ENCODE measurements at regions not wholly inside any gene's neighbourhood (a gene's known extent, or its start where the extent isn't known, plus 50 kb on each side); places are given as distances from the start of the nearest gene placed in this dataset.

- POLR2A ChIA-PET = no interaction called here
- CTCF ChIA-PET = no interaction called here
- TF ChIP-seq ATF1 (CRISPR knock-in tag; IDR thresholded peaks at IDR 0.05) (no peak), OVOL2 (CRISPR knock-in tag; IDR thresholded peaks at IDR 0.05; ENCODE audit: borderline replicate concordance) (no peak), EMX1 (CRISPR knock-in tag; IDR thresholded peaks at IDR 0.05) (no peak), JUN (CRISPR knock-in tag; IDR thresholded peaks at IDR 0.05) (no peak), HMGXB4 (CRISPR knock-in tag; IDR thresholded peaks at IDR 0.05) (no peak), MXD4 (CRISPR knock-in tag; IDR thresholded peaks at IDR 0.05; ENCODE audit: borderline replicate concordance) (no peak), IRF2 (CRISPR knock-in tag; IDR thresholded peaks at IDR 0.05; ENCODE audit: borderline replicate concordance, low read depth) (no peak), JAZF1 (CRISPR knock-in tag; IDR thresholded peaks at IDR 0.05) (no peak), FOXP4 (CRISPR knock-in tag; IDR thresholded peaks at IDR 0.05) (no peak), ZMAT4 (CRISPR knock-in tag; IDR thresholded peaks at IDR 0.05) (no peak)
- Mint-ChIP-seq H3K27ac (no peak overlapping the region), H3K36me3 (no peaks in the 10 kb centered on the region), H3K9me3 (no peaks in the 10 kb centered on the region), H3K4me1 (no peaks in the 10 kb centered on the region), H3K4me3 (no peak overlapping the region), H3K27me3 (ENCODE audit: low read depth) (no peaks in the 10 kb centered on the region)
- DNase-seq (ENCODE audit: low spot score) (no peak), ATAC-seq (no peak)
Observed at GRCh38 chr1:60343736-60344135, 270.2 kb upstream of the C1orf87 start.

GRCh38 chr1:60342569-60342968 is 269.0 kb upstream of the C1orf87 start:
- no peak for TF ChIP-seq JUN (CRISPR knock-in tag; IDR thresholded peaks at IDR 0.05)
- TF ChIP-seq OVOL2 (CRISPR knock-in tag; IDR thresholded peaks at IDR 0.05; ENCODE audit: borderline replicate concordance) = no peak
- no peak for TF ChIP-seq GABPB1 (CRISPR knock-in tag; IDR thresholded peaks at IDR 0.05)
- TF ChIP-seq CDX4 (CRISPR knock-in tag; IDR thresholded peaks at IDR 0.05; ENCODE audit: borderline replicate concordance) = no peak
- no peak for TF ChIP-seq IRF2 (CRISPR knock-in tag; IDR thresholded peaks at IDR 0.05; ENCODE audit: borderline replicate concordance, low read depth)
- TF ChIP-seq PRDM15 (CRISPR knock-in tag; IDR thresholded peaks at IDR 0.05) = no peak
- TF ChIP-seq ETV6 (CRISPR knock-in tag; IDR thresholded peaks at IDR 0.05) = no peak
- no peak for TF ChIP-seq E2F4 (CRISPR knock-in tag; IDR thresholded peaks at IDR 0.05; ENCODE audit: borderline replicate concordance, low read depth)
- no peak for TF ChIP-seq PRRX2 (CRISPR knock-in tag; IDR thresholded peaks at IDR 0.05)
- no peak for TF ChIP-seq CREB1 (CRISPR knock-in tag; IDR thresholded peaks at IDR 0.05)

More at GRCh38 chr1:60342569-60342968, 269.0 kb upstream of the C1orf87 start:
- DNase-seq (ENCODE audit: low spot score) (no peak), ATAC-seq (no peak)
- ChIA-PET CTCF (no interaction called here), POLR2A (interaction anchor here (0.6 kb wide), 1 partner anchor 283 kb away, joined by 3 read pairs; no protein-coding TSS in a partner anchor)
- H3K4me1 Mint-ChIP-seq = no peaks in the 10 kb centered on the region
- no peaks in the 10 kb centered on the region for H3K9me3 Mint-ChIP-seq
- no peaks in the 10 kb centered on the region for H3K36me3 Mint-ChIP-seq
- no peak overlapping the region for H3K4me3 Mint-ChIP-seq
- H3K27ac Mint-ChIP-seq = no peak overlapping the region
- no peaks in the 10 kb centered on the region for H3K27me3 Mint-ChIP-seq (ENCODE audit: low read depth)
